Astrocyte of the hippocampus (primary cell): ENCODE measurements at regions not wholly inside any gene's neighbourhood (a gene's known extent, or its start where the extent isn't known, plus 50 kb on each side); places are given as distances from the start of the nearest gene placed in this dataset.
"Not testable (repeated sequence)": the region's sequence is repeated elsewhere in the genome, so short reads cannot be mapped to it uniquely, and the experiment has no call there.

Experiments
- DNase-seq: peaks from one replicate; pipeline ENCODE4 v3.0.0; 2011; ENCODE audit warnings: low read depth, low spot score

GRCh38 chr2:42974169-42974720, 181.9 kb upstream of the HAAO start:
- no peak for DNase-seq

DNA sequence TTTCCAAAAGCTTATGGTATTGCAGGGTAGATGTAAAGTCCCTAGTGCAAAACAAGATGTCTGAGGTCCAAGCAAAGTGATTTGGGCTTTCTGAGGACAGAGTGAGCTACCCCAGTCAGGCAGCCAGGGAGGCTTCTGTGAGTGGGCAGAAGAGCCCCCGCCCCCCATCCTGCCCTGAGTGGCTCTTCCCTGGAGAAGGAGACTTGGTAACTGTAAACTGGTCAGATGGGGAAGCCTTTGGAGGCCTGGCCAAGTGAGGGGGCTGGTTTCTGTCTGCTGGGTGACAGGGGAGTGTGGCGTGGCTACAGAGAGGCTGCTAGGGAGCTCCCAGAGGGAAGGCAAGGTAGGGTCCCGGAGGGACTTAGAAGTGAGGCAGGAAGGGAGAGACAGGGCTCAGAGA, 181.3 kb upstream of the HAAO start:
- no peak for DNase-seq

DNA sequence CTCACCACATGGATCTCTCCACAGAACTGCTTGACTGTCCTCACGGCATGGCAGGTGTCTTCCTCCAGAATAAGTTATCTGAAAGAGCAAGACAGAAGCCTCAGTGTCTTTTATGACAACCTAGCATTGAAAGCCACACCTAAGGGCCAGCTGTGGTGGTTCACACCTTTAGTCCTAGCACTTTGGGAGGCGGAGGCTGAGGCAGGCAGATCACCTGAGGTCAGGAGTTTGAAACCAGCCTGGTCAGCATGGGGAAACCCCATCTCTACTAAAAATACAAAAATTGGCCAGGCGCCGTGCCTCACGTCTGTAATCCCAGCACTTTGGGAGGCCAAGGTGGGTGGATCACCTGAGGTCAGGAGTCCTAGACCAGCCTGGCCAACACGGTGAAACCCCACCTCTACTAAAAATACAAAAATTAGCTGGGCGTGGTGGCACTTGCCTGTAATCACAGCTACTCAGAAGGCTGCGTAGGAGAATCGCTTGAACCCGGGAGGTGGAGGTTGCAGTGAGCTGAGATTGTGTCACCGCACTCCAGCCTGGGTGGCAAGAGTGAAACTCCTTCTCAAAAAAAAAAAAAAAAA, 180.6 kb upstream of the HAAO start:
- DNase-seq: not testable (repeated sequence)

DNA sequence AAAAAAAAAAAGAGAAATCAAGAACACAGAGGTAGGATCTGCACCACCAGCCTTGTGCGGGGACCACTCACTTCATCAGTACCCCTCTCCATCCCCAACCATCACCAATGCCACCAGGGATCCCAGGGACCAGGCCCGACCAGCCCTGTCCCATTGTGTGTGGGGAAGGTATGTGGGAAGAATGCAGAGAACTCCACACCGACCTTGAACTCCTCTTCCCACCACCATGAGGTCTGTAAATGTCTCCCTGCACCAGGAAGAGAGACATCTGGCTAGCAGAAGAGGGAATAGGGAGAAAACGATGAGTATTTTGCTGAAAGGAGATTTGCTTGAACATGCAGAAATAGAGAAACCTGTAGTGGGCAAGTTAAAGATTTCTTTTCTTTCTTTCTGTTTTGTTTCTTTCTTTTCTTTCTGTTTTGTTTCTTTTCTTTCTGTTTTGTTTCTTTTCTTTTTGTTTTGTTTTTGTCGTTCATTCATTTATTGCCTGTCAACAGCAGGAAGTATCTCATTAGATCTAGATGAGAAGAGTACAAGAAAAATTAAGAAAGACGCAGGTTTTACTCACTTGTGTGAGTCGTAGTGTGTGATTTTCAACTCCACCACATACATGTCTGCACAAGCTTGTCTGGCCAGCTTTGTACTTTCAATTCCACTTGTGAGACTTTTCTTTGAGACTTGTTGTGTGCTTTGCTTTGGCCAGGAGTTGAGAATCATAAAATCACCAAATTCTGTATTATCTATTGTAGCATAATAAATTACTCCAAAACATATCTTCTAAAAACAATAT, 179.8 kb upstream of the HAAO start:
- no peak for DNase-seq

- DNase-seq: no peak
Measured at GRCh38 chr2:42971381-42971780, 179.0 kb upstream of the HAAO start.

- no peak for DNase-seq
Measured at GRCh38 chr2:42970151-42970550, 177.8 kb upstream of the HAAO start.

GRCh38 chr2:42969231-42970150, 177.1 kb upstream of the HAAO start:
- peak; percentile 69 for DNase-seq

DNA sequence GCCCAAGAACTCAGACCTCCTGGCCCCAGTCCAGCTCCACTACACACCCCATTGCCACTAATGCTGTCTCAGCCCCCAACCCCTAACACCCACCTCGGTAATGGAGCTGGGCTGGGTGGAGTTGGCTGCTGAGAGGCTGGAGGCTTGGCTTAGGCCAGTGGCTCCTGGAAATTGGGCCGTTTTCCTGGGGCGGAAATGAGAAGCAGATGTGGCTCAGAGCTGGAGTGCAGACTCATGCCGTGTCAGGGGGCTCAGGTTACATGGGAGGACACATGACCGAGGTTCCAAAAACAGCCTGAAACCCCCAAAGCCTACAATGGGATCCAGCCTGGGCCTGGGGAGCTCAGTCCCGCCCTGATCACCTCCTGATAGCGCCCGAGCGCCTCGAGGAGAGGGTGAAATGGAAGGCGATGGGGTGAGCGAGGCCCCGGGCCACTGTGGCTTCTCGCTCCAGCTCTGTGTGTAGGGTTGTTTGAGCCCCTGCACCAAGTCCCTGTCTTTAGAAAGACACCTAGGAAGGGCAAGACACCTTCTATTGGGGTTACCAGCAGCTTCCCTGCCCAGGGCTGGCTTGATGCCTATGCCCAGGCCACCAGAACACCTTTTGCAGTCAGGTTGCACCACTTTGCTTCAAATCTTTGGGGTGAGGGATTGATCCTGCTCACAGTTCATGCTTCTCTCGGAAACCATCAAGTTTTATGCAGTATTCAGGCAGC, 175.7 kb upstream of the HAAO start:
- DNase-seq: no peak

DNA sequence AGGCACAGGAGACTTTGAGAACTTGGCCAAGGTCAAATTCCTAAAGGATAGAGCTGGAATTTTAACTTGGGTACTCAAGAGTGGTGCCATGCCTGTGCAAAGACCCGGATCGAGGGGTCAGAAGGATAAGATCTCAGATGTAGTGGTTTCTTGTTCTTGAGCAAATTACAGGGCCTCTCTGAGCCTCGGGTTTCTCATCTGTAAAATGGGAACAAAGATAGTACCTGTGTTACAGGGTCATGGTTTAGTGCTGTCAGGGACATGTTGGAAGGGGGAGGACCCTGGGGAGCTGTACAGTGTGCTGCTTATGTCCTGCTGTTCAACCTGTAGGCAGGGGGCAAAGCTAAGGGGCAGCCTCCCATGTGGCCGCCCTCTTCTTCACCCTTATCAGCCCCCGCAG, 173.5 kb upstream of the HAAO start:
- DNase-seq: no peak

- DNase-seq: no peak
Measured at GRCh38 chr2:42965196-42965595, 172.8 kb upstream of the HAAO start.

DNA sequence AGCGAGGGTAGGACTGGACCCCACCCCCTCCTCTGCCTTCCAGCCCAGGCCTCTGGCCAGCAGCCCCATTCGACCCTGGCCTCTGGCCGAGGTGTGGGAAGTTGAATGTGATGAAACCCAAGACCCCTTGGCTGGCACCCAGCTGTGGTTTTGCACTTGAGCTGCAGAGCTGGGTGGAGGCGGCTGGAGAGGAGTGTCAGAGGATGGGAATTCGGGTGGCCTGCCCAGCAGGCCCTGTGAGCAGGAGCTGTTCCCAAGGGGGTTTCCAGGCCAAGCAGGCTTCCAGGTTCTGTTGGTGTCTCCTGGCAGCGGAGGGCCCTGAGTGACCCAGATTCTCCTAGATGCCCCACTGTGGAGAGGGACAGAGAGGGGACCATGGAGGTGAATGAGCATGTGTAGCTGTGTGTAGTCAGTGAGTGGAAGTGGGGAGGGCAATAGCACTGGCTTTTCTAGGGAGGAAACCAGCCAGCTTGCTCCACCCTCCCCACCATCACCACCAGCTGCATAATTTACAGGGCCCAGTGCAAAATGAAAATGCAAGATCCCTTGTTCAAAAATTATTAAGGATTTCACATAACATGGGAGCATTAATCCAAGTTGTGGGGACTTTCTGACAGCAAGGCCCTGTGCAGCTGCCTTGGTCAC, 172.2 kb upstream of the HAAO start:
- peak; percentile 99 for DNase-seq

DNA sequence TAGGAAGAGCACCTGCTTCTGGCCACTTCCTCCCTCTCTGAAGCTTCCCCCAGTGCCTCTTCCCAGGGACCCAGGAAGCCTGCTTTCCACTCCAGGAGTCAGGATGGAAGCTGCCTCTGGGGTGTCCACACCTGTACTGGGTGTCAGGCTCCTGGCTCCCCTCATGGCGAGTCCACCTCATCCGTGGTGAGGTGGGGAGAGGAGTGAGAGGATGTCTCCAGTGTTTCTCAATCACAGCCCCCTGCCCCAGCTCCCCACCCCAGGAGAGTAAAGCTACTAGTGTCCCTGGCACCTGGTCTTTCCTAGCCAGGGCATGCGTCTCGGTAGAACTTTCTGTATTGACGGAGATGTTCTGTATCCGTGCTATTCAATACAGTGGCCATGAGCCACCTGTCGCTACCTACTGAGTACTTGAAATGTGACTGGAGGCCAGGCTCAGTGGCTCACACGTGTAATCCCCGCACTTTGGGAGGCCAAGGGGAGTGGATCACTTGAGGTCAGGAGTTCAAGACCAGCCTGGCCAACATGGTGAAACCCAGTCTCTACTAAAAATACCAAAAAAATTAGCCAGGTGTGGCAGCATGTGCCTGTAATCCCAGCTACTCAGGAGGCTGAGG, 171.2 kb upstream of the HAAO start:
- no peak for DNase-seq

- DNase-seq: no peak
Measured at GRCh38 chr2:42962508-42962953, 170.1 kb upstream of the HAAO start.

DNA sequence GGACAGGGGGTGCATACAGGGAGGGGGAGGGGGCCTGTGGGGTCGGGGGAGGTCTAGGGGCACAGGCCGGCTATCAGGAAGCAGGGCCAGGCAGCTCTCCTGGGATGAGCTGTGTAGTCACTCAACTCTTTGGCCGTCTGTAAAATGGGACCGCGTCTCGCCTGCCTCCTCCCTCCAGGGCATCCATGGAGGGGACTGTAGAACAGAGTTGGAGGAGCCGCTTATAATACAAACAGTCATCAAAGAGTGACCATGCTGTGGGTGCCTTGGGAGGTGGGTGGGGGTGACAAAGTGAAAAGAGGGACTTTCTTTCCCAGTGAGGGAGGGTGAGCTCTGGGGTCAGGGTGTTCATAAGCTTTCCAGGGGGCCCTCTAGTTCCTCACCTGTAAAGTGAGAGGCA, 169.6 kb upstream of the HAAO start:
- no peak for DNase-seq

GRCh38 chr2:42961385-42961811, 169.0 kb upstream of the HAAO start:
- peak; percentile 70 for DNase-seq

DNA sequence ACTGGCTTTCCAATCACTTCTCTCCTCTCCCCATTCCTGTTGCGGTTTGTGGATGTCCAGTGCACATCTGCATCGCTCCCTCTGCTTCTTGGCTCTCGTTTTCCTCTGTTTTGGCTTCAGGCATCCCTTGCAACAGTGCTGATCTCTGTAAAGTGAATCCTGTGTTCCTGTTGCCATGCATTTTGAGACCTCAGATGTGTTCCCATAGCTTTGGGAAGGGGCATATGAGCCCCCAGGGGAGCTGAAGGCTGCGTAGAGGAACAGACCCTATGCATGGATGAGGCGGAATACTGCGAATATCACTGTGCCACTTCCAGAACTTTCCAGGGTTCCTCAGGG, 168.4 kb upstream of the HAAO start:
- no peak for DNase-seq

DNA sequence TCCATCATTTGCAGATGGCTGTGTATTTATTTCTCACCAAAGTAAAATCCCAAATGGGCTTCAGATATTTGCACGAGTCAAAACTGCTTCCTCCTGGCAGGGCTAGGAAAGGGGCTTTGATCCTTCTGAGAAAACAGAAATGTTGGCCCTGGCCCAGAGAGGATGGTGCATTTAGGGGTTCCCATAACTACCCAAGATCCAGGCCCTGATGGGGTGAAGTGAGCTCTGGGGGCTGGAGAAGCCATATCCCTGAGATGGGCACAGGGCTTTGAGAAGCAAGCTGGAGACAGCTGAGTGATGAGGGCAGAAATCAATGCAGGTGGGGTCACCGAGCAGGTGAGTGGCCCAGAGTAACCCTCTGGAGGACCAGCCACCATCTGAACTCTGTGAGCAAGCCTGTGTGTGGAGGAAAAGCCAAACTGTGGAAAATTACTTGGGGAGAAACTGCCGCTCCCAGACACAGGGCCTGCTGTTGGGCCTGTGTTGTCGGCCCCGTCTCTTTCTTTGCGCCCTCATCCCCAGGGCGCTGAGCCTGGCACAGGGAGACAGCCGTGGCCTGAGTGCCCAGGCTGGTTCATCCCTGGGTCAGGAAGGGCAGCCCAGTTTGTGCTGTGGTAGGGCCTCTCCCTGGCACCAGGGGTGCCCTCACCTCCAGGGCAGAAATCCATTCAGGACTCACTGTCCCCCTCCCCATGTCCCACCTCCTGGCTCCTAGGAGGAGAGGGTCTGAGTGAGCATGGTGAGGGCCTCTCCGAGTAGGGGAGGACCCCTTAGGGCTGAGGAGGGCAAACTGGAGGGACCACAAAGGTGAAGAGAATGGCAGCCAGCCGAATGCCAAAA, 167.8 kb upstream of the HAAO start:
- DNase-seq: no peak

- no peak for DNase-seq
Measured at GRCh38 chr2:42959234-42960001, 167.0 kb upstream of the HAAO start.

- DNase-seq: no peak
Measured at GRCh38 chr2:42958741-42959233, 166.4 kb upstream of the HAAO start.
